IPS DF 4.7 (cell line): ENCODE measurements at regions not wholly inside any gene's neighbourhood (a gene's known extent, or its start where the extent isn't known, plus 50 kb on each side); places are given as distances from the start of the nearest gene placed in this dataset.
A peak's percentile ranks its signal among the peaks of the same experiment; 100 is the strongest.

Source experiments
- DNase-seq: peaks from one replicate; pipeline ENCODE4 v3.0.0-alpha.2; 2013; ENCODE audit warnings: low spot score; ENCODE audit errors: extremely low read depth

GRCh38 chrX:42624524-42624923, 153.4 kb downstream of the PPP1R2C start:
- DNase-seq, result no peak

- DNase-seq, result no peak
Observed at GRCh38 chrX:42619068-42619467, 158.9 kb downstream of the PPP1R2C start.

- no peak for DNase-seq
Observed at GRCh38 chrX:42616981-42617380, 161.0 kb downstream of the PPP1R2C start.

GRCh38 chrX:42615161-42615563, 162.8 kb downstream of the PPP1R2C start:
- DNase-seq, result peak; percentile 9

GRCh38 chrX:42606591-42606990, 171.4 kb downstream of the PPP1R2C start:
- DNase-seq, result no peak

- no peak for DNase-seq
Observed at GRCh38 chrX:42604302-42604701, 173.7 kb downstream of the PPP1R2C start.

GRCh38 chrX:42603016-42603415, 174.9 kb downstream of the PPP1R2C start:
- no peak for DNase-seq

- no peak for DNase-seq
Observed at GRCh38 chrX:42602566-42602965, 175.4 kb downstream of the PPP1R2C start.

GRCh38 chrX:42602136-42602535, 175.8 kb downstream of the PPP1R2C start:
- no peak for DNase-seq

GRCh38 chrX:42597481-42597880, 180.5 kb downstream of the PPP1R2C start:
- no peak for DNase-seq

- no peak for DNase-seq
Observed at GRCh38 chrX:42585842-42586621, 191.9 kb downstream of the PPP1R2C start.

GRCh38 chrX:42577936-42578470, 200.0 kb downstream of the PPP1R2C start:
- no peak for DNase-seq

GRCh38 chrX:42567268-42567667, 210.7 kb downstream of the PPP1R2C start:
- DNase-seq, result no peak

- no peak for DNase-seq
Observed at GRCh38 chrX:42565739-42566138, 212.2 kb downstream of the PPP1R2C start.

- no peak for DNase-seq
Observed at GRCh38 chrX:42546800-42547199, 231.2 kb downstream of the PPP1R2C start.

- no peak for DNase-seq
Observed at GRCh38 chrX:42544883-42545282, 233.1 kb downstream of the PPP1R2C start.

GRCh38 chrX:42541554-42541953, 236.4 kb downstream of the PPP1R2C start:
- no peak for DNase-seq

GRCh38 chrX:42540146-42540545, 237.8 kb downstream of the PPP1R2C start:
- DNase-seq, result no peak

GRCh38 chrX:42538405-42538804, 239.6 kb downstream of the PPP1R2C start:
- no peak for DNase-seq

GRCh38 chrX:42536286-42536685, 241.7 kb downstream of the PPP1R2C start:
- DNase-seq, result no peak

GRCh38 chrX:42535233-42535632, 242.7 kb downstream of the PPP1R2C start:
- no peak for DNase-seq

- DNase-seq, result no peak
Observed at GRCh38 chrX:42533761-42534160, 244.2 kb downstream of the PPP1R2C start.

- DNase-seq, result no peak
Observed at GRCh38 chrX:42531441-42531840, 246.5 kb downstream of the PPP1R2C start.
